ENCODE measurements at regions not wholly inside any gene's neighbourhood (a gene's known extent, or its start where the extent isn't known, plus 50 kb on each side); places are given as distances from the start of the nearest gene placed in this dataset.
"Not testable (repeated sequence)": the region's sequence is repeated elsewhere in the genome, so short reads cannot be mapped to it uniquely, and the experiment has no call there.

DNA sequence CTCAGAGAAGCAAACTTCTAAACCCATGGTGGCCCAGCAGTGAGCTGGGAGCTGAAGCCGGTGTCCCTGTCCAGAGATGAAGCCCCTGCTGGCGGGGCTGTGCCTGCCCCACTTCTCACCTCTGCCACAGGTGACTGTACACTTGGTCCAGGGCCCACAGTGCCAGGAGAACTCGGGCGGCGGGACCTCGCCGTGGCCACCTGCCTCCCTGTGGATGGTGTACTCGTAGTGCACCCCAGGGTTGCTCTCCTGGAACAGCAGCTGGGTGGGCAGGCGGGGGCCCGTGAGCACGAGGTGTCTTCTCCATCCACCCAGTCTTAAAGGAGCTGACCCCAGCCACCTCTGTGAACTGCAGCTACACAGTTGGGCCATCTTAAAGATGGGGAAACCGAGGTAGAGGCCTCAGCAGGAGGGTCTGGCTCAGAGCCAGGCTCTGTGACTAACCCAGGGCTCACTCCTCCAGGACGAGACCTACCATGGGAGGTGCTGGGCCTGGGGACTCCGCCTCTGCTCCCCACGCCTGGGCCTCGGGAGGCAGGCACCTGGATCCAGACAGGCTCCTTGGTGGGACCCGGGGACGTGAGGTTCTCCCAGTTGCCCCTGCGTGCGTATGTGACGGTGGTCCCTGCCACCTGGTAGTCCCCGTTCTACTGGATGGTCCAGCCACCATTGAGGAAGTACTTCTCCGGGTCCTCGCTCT lies 113.1 kb upstream of the AKAP13 start:
- ATAC-seq, result not testable (repeated sequence)

DNA sequence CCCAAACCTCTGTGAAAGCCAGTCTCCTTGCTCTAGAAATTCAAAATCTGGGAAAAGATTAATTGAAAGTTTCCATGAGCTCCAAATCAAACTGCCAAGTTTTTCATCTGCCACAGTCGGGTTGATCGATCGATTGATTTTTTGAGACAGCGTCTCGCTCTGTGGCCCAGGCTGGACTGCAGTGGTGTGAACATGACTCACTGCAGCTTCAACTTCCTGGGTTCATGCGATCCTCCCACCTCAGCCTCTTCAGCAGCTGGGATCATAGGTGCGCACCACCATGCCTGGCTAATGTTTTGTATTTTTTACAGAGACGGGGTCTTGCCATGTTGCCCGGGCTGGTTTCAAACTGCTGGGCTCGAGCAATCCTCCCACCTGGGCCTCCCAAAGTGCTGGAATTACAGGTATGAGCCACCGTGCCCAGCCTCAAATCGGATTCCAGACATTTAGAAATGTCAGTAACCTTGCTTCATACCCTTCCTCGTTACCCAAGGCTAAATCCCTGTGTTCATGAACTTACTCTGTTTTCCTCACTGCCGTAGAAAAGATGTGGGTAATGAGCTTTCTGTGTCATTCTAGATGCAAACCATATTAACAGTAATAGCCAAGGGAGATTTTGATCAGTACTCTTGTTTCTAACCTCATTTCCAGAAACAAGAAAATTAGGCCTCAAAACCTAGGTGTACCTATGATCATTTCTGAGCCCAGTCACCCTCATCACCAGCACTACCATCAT lies 105.9 kb upstream of the AKAP13 start:
- no peak for ATAC-seq

DNA sequence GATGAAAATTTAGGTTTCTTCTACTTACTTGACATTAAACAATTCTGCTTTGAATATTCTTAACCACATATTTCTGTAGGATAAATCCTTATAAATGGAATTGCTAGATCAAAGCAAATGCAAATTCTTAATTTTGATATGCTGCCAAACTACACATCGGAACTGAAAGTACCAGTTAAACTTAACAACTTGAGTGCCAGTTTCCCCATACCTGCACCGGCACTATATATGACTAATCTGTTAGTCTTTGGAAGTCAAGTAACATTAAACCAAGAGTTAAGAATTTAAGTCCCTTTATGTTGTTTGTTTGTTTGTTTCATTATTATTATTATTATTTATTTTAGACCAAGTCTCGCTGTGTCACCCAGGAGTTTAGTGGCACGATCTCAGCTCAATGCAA lies 103.9 kb upstream of the AKAP13 start:
- ATAC-seq, result no peak

DNA sequence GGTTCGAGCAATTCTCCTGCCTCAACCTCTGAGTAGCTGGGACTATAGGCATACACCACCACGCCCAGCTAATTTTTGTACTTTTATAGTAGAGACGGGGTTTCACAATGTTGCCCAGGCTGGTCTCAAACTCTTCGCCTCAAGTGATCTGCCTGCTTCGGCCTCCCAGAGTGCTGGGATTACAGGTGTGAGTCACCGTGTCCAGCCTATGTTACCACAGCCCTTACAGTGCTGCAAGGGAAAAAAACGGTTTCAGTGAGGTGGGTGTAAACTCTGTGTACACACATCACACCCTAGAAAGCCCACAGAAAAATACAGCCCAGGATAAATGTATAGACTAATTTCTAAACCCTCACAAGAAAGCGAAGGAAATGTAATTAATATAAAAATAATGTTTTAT lies 103.5 kb upstream of the AKAP13 start:
- ATAC-seq, result no peak

DNA sequence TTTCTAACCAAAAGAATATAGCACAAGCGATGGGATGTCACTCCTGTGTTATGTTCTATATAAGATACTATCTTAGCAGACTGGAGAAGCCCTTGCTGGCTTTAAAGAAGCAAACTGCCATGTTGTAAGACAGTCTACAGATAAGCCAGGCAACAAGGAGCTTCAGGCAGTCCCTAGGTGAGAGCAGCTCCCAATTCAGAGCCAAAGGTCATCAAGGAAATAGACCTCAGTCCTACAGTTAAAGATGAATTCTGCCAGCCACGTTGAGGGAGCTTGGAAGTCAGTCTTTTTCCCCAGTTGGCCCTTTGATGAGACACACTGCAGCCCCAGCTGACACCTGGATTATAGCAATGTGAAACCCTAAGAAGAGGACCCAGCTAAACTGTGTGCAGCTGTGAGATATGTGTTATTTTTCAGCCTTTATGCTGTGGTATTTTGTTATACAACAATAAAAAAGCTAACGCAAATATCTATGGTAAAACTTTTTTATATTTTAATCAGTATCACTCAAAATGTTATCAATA lies 102.5 kb upstream of the AKAP13 start:
- ATAC-seq, result no peak

DNA sequence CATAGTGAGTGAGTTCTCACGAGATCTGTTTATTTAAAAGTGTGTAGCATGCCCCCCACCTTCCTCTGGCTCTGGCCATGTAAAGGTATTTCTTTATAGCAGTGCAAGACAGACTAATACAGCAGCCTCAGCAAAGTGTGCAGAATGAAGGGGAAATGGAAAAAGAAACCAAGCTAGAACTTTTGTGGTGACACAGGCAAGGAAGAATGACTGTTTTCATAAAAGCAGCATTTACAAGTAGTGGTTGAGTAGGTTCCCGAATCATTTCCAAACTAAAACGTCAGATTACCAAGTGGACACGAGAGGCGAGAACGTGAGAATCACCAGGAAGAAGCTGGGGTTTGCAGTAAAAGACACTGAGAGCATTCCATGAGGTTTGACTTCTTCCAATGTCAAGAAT lies 100.2 kb upstream of the AKAP13 start:
- peak in 1 of 2 donors; percentile 36 for ATAC-seq

DNA sequence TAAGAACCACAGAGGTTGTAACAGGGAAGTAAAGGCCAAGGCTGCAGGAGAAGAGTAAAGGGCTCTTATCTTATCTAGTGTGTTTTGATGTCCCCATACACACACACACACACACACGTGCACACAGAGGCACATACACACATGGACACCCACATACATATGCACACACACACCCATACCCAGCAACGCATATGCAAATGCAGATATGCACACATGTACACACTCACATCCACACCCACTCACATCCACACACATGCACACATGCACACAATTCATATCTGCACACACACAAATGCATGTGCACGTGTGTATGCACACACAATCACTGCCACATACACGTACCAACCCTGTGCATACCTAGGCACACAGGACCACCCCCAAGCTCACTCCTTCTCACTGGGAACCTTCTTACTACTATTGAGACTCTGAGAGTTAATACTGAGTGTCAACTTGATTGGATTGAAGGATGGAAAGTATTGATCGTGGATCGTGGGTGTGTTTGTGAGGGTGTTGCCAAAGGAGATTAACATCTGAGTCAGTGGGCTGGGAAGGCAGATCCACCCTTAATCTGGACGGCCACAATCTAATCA lies 99.0 kb upstream of the AKAP13 start:
- no peak for ATAC-seq

DNA sequence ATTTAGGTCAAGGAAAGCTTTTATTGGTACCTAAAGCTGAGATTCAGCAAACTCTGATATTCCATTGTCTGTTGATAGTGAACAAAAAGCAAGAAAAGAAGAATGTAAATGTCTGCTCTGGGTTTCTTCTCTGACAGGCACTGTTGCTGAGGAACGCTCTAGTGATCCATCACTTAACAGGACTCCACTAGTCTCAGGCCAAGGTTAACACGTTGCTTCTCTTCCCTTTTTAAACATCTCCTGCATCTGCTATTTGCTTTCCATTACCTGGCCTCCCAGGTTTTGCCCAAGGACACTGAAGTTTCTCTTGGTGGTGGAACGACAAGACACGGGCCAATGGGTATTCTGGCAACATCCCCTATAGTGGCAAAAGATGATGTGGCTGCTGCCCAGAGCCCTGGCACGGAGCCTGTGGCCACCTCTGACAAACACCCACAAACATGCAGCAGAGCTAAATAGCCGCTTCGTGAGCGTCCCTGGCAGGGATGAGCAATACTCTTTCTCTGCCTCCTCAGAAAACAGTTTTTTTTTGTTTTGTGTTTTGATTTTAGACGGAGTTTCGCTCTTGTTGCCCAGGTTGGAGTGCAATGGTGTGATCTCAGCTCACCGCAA lies 97.8 kb upstream of the AKAP13 start:
- no peak for ATAC-seq

DNA sequence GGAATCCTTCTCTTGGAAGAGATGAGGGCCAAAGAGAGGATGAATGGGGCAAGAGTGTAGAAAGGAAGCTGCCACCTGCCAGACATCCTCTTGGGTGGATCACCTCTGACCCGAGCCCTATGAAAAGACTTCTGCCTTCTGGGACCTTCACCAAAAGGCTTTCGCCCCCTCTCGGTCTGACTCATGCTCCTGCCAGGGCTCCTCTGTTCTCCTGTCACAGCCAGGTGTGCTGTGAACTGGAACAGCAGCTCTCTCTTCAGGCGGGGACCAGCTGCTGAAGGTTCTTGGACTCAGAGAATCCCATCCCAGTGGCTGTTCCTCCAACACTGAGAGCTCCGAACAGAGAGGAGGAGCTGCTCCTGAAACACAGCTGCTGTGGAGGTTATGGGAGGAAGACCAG lies 96.6 kb upstream of the AKAP13 start:
- ATAC-seq, result not testable (repeated sequence)

DNA sequence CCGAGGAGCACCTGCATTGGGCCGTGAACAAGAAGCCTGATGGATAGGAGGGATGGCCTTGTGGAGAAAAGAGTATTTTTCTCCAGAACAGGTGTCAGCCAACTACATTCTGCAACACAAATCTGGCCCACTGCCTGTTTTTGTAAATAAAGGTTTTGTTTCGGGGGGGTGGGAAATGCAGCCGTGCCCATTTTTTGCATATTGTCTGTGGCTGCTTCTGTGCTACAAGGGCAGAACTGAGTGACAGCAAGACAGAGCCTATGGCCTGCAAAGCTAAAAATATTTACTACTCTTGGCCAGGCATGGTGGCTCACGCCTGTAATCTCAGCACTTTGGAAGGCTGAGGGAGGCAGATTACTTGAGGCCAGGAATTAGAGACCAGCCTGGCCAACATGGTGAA lies 95.9 kb upstream of the AKAP13 start:
- ATAC-seq, result no peak

DNA sequence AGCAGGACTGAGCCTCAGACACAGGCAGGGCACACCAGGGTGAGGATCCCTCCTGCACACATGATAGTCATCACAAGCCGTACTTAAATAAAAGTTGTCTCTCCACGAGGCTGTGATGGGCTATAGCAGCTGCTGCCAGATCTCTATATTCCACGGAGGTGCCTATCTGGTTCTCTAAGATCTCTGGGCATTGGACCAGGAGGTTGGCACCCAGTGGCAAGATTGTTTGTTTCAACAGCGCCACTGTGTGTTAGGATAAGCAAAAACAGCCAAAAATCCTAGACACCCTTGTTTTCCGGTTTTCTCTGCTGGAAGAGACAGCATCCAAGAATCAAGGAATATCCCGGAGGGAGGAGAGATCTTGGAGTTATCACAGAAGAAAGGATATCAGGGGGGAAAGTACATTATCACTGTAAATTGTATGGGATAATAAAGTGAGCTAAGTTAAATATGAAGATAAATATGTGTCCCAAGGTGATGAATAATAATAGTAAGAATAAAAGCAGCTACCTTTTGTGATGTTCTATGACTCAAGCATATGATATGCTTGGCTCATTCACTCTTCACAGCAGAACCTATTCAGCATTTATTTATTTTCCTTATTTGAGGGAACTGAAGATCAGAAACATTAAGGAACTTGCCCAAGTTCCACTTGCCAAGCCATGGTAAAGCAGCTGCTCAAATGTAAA lies 90.6 kb upstream of the AKAP13 start:
- peak in 1 of 2 donors; percentile 38 for ATAC-seq

DNA sequence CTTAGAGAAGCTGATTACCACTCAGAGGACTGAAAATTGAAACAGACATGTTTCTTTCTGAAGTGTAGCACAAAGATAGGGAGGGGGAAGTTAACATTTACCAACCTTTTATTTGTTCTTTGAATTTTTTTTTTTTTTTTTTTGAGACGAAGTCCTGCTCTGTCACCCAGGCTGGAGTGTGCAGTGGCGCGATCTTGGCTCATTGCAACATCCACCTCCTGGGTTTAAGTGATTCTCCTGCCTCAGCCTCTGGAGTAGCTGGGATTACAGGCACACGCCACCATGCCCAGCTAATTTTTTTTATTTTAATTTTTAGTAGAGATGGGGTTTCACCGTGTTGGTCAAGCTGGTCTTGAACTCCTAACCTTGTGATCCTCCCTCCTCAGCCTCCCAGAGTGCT lies 87.8 kb upstream of the AKAP13 start:
- not testable (repeated sequence) for ATAC-seq

DNA sequence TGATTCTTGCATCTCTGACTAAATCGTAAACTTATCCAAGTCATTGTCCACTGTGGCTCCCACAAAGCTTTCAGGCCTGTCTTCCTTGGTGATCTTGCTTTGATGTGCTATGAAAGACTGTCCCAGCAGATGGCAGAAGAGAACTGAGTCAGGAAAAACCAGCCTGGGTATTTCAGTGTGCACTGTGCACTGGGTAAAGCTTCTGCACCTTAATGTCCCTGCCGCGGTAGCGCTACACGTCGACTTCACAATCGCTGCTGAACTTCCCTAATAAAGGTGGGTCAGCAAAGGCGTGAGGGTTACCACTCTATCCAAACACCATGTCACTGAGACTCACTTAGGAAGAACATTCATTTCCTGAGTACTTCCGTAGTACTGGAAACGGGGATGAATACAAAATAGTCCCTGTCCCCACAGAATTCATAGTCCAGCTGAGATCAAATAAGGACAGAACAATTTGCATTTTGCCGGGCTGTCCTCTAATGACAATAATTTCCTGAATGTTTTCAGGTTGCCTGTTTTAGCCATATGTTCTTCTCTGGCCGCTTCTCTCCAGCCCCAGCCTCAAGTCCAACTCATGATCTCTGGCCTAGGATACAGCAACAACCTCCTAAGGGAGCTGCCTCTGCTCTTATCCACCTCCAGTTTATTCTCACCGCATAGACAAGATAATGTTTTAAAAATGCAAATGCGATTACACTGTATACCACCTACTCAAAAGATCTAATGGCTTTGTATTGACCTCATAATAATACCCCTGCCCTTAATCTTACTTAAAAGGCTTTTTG lies 83.6 kb upstream of the AKAP13 start:
- ATAC-seq, result peak; percentile 89 to 97

DNA sequence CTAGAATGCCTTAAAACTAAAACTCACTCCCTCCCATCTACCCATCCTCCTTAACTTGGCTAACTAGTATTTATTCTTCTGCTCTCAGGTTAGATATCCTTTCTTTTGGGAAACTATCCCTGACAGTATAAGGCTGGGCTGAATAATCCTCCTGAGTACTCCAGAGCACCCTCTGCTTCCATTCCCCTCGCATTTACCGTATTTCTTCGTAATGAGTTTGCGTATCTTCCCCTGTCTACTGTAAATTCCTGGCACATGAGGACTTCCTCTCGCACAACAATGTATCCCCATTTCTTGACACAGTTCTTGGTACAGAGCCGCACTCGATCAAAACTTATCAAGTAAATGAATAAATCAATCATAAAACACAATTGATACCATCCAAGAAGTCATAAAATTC lies 82.9 kb upstream of the AKAP13 start:
- ATAC-seq, result no peak

DNA sequence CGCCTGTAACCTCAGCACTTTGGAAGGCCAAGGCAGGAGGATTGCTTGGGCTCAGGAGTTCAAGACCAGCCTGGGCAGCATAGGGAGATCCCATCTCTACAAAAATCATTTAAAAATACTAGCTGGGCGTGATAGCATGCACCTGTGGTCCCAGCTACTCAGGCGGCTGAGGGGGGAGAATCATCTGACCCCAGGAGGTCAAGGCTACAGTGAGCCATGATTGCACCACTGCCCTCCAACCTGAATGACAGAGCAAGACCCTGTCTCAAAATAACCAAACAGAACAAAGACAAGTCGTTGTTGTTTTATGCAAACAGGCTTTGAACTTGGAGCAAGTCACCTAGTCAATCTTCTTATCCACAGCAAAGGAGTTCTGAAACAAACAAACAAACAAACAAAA lies 82.0 kb upstream of the AKAP13 start:
- ATAC-seq, result no peak

DNA sequence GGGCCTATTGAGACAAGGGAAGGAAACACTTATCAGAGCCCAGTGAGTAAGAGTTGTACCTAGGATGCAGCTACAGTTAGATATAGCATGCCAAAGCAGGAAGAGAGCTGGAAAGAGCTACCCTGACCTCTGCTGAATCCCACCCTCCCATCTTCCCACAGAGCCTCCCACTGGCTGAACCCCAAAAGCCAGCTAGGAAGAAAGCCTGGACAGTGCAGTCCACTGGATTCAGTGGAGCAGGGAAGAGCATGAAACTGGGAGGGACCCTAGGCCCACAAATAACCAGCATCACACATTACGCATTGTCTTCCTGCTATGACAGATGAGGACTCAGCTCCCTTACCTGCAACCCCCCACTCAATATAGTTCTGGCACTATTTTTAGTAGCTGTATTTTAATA lies 81.5 kb upstream of the AKAP13 start:
- ATAC-seq, result no peak

DNA sequence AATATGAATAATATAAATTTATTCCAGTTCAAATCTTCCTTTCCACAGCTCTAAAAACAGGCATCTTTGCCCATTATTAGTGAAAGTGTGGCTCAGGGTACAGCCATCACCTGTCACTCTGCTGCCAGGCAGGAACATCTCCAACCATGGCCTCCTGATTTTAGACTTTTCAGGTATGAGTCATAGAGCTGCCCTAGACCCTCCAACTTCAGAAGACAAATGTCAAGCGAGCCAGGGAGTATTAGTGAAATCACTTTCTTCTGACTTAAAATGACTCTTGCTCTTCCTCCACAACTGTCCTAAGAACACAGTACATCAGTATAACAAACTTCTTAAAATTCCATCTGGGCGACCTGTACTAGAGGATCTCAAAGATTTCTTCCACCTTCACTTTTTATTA lies 78.1 kb upstream of the AKAP13 start:
- no peak for ATAC-seq

DNA sequence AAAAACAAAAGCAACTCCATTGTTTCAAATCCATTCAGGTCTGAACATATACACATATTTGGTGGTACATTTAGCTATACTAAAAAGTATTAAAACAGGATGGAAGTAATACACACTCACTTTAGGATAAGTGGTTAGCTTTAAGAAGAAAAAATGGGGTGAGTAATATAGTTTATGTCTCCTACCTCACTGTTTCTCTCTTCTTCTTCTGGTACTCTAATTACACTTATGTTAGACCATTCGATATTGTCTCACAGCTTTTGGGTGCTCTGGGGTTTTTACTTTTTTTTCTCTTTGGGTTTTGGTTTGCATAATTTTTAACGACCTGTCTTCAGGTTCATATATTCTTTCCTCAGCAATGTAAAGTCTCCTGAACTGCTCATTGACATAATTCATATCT lies 75.4 kb upstream of the AKAP13 start:
- peak in 1 of 2 donors; percentile 58 for ATAC-seq

DNA sequence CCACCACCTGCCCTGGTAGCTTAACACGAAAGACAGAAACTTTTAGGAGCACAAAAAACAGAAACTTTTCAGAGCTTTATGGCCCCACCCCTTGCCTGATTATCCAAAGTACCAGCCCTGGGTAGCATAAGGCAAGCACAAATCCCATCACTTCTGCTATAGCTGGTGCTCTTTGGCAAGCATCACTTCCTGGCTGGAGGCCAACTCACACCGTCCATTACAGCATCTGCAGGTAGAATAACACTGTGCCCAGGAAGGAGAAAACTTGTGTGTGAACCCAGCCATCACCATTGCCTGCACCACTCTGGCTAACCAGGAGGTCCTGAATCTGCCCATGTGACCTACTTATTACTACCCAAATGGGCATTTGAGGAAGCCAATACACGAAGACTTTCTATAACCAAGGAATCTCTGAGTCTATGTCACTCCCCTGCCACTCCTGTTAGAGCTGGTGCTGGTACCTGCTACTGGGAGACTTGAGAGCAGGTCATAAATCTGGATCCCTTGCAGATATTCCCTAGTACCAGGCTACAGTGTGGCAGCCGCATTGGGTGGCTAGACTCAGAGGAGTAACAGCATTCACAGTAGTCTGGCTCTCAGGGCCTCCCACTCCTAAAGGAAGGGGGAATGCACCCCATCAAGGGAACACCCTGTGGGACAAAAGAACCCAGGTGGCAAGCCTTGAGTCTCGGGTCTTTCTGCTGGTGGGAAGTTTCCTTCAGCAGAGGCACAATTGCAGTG lies 73.3 kb upstream of the AKAP13 start:
- ATAC-seq, result no peak

DNA sequence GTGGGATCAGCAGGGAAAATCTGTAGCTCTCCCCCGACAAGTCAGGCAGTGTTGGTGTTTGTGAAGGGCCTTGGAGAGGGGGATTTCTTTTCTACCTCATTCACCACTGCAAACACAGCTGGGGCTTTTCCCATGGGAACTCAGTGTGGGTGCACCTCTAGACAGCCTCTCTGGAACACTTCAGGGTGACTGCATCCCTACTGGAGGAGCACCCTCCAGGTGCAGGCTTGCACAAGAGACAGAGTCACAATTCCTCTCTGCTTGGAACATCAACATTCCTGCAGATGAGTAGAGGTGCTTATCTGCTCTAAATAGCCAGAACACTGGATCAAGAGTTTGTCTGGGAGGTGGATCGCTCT lies 72.7 kb upstream of the AKAP13 start:
- ATAC-seq, result no peak

DNA sequence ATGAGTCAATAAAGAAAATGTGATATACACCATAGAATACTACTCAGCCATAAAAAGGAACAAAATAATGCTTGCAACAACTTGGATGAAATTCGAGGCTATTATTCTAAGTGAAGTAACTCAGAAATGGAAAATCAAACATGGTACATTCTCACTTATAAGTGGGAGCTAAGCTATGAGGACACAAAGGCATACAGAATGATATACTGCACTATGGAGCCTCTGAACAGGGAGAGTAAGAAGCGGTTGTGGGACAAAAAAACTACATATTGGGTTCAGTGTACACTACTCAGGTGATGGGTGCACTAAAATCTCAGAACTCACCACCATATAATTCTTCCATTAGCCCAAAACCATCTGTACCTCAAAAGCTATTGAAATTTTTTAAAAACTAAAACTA lies 68.8 kb upstream of the AKAP13 start:
- no peak for ATAC-seq

Measured in activated CD4-positive, CD25-positive, alpha-beta regulatory T cell treated with anti-CD3 and anti-CD28 coated beads, Interleukin-2, amount 50 U/mL, for 24 hours (primary cell).